Testis (tissue), 2 donors: ENCODE measurements at regions not wholly inside any gene's neighbourhood (a gene's known extent, or its start where the extent isn't known, plus 50 kb on each side); places are given as distances from the start of the nearest gene placed in this dataset.
A peak's percentile ranks its signal among the peaks of the same experiment; 100 is the strongest.
"Not testable (repeated sequence)": the region's sequence is repeated elsewhere in the genome, so short reads cannot be mapped to it uniquely, and the experiment has no call there.

ENCODE experiments used
- DNase-seq: peaks from one replicate; pipeline ENCODE4 v3.0.0-alpha.2; 2019
- H3K27ac ChIP-seq, 2 donors: fragments of 200-600 bp; sonication (generic); one replicate each; pipeline ENCODE4 v1.5.1; 2019
- H3K27me3 ChIP-seq: fragments of 200-600 bp; sonication (generic); one replicate; pipeline ENCODE4 v1.5.1; 2019
- H3K36me3 ChIP-seq: fragments of 200-600 bp; sonication (generic); one replicate; pipeline ENCODE4 v1.5.1; 2017; ENCODE audit warnings: low read depth; ENCODE audit errors: missing control alignments
- H3K4me1 ChIP-seq: fragments of 200-600 bp; sonication (generic); one replicate; pipeline ENCODE4 v1.5.1; 2019
- H3K4me3 ChIP-seq, 2 donors: fragments of 200-600 bp; sonication (generic); one replicate each; pipeline ENCODE4 v1.5.1; 2017 to 2019
- H3K9me3 ChIP-seq: fragments of 200-600 bp; sonication (generic); one replicate; pipeline ENCODE4 v1.5.1; 2017
- CTCF ChIP-seq, 3 experiments: fragments of 450-650 bp in 2 of 3; fragments of 200-600 bp in 1 of 3; sonication (generic) in 1 of 3; IDR thresholded peaks; one replicate each; pipeline ENCODE4 v1.5.1; 2016 to 2019; ENCODE audit warnings: antibody characterized with exemption in 3 of 3, mild to moderate bottlenecking in 2 of 3, moderate library complexity in 1 of 3
- POLR2A ChIP-seq: fragments of 450-650 bp; IDR thresholded peaks from one replicate; pipeline ENCODE4 v1.6.1; 2017; ENCODE audit warnings: antibody characterized with exemption, mild to moderate bottlenecking, moderate library complexity
- WGBS, 2 donors: methylation state at CpG; one replicate each; pipeline ENCODE4 v1.1.5; 2018; 5-methylcytosine and 5-hydroxymethylcytosine counted together
- intact Hi-C: fragments of 100-400 bp; cut with DNase I; formaldehyde crosslinking; loops from one replicate; pipeline ENCODE4 v1.15.1; 2023; ENCODE audit warnings: low total_unique reads

GRCh38 chr2:113386780-113387433 is 50.6 kb upstream of the ZNG1B start:
- H3K27me3 ChIP-seq, H3K4me1 ChIP-seq, H3K9me3 ChIP-seq, H3K36me3 ChIP-seq, DNase-seq, intact Hi-C loops, H3K27ac ChIP-seq, H3K4me3 ChIP-seq: not testable (repeated sequence)
- 77 to 91% methylated on average over 6 of the region's 6 CpGs for WGBS, 2 donors

DNA sequence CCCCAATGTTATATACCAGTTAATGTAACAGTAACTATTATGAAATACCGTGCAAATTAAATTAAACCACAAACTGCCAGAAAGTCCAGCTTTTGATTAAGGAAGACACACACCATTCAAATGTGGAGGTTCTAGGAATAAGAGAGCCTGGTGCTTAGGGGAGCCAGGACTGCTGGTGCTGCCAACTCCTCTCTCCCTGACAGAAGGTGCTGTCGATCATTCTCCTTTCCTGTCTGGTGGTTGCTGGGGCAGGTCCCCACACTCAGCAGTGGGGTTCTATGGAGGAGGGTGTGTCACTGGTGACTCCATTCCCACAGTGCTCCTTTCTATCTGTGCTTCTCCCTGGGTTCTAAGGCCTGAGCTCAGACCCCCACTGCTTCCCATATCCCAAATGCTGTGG is 57.9 kb upstream of the ZNG1B start:
- H3K4me3 ChIP-seq, DNase-seq, H3K4me1 ChIP-seq, H3K36me3 ChIP-seq, H3K9me3 ChIP-seq, H3K27ac ChIP-seq, intact Hi-C loops, H3K27me3 ChIP-seq: not testable (repeated sequence)
- 67 to 91% methylated on average over 2 of the region's 2 CpGs for WGBS, 2 donors

- H3K36me3 ChIP-seq = no peaks in the 10 kb centered on the region
- TF ChIP-seq CTCF (IDR thresholded peaks at IDR 0.05) = no peak
- no peak for TF ChIP-seq POLR2A
- no peak overlapping the region for H3K4me3 ChIP-seq
- no peak for DNase-seq
- H3K9me3 ChIP-seq = no peaks in the 10 kb centered on the region
- WGBS, 2 donors = 82 to 90% methylated on average over 3 of the region's 3 CpGs
- no peaks in the 10 kb centered on the region for H3K4me1 ChIP-seq
- H3K27me3 ChIP-seq = no peaks in the 10 kb centered on the region
- H3K27ac ChIP-seq = no peak overlapping the region
- intact Hi-C loops = no loop called here
Observed at GRCh38 chr2:113376913-113377445, 60.5 kb upstream of the ZNG1B start.

- Histone ChIP-seq H3K4me3 (no peak overlapping the region), H3K27ac (no peak overlapping the region), H3K9me3 (no peaks in the 10 kb centered on the region), H3K36me3 (no peaks in the 10 kb centered on the region), H3K4me1 (no peaks in the 10 kb centered on the region), H3K27me3 (no peaks in the 10 kb centered on the region)
- no peak for DNase-seq
- no peak for TF ChIP-seq POLR2A
- TF ChIP-seq CTCF (IDR thresholded peaks at IDR 0.05) = no peak
- intact Hi-C loops = no loop called here
- 82 to 95% methylated on average over 2 of the region's 2 CpGs for whole genome bisulfite sequencing, 2 donors
Observed at GRCh38 chr2:113376253-113376912, 61.1 kb upstream of the ZNG1B start.

DNA sequence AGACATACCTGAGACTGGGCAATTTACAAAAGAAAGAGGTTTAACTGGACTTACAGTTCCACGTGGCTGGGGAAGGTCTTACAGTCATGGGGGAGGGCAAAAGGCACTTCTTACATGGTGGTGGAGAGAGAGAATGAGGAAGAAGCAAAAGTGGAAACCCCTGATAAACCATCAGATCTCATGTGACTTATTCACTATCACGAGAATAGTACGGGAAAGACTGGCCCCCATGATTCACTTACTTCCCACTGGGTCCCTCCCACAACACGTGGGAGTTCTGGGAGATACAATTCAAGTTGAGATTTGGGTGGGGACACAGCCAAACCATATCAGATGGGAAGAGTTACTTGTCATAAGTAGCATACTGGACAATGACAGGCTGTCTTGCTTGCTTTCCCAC is 62.6 kb upstream of the ZNG1B start:
- DNase-seq, H3K4me3 ChIP-seq, H3K27ac ChIP-seq, H3K27me3 ChIP-seq, intact Hi-C loops, H3K9me3 ChIP-seq, H3K36me3 ChIP-seq, H3K4me1 ChIP-seq: not testable (repeated sequence)
- WGBS, 2 donors = 27 to 29% methylated on average over 4 of the region's 4 CpGs

DNA sequence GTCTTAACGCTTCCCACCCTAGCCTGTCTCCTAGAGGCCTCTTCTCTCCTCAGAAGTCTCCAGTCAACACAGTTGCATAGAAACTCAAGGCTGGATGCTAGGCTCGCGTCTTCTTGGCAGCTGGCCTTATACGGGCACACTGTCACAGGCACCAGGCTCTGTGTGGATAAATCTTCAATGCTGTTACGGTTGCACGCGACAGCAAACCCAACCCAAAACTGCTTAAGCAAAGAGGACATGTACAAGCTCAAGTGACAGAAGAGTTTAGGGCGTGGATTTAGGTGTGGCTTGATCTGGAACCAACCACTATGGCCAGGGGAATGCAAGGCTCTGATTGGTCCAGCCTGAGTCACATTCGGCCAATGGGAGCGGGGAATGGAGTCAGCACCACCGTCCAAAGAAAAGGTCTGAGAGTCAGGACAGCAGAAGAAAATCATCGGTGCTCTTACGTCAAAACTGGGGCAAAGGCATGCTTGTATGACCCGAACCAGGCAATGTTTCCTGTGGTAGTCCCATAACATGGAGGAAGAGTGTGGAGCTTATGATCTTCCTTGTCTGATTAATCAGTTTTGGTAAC is 65.1 kb upstream of the ZNG1B start:
- H3K4me1 ChIP-seq, H3K36me3 ChIP-seq, H3K27ac ChIP-seq, H3K4me3 ChIP-seq, intact Hi-C loops, H3K9me3 ChIP-seq, H3K27me3 ChIP-seq: not testable (repeated sequence)
- WGBS, 2 donors = 66 to 69% methylated on average over 14 of the region's 14 CpGs
- DNase-seq = peak; percentile 37
